ENCODE measurements at regions not wholly inside any gene's neighbourhood (a gene's known extent, or its start where the extent isn't known, plus 50 kb on each side); places are given as distances from the start of the nearest gene placed in this dataset.

DNA sequence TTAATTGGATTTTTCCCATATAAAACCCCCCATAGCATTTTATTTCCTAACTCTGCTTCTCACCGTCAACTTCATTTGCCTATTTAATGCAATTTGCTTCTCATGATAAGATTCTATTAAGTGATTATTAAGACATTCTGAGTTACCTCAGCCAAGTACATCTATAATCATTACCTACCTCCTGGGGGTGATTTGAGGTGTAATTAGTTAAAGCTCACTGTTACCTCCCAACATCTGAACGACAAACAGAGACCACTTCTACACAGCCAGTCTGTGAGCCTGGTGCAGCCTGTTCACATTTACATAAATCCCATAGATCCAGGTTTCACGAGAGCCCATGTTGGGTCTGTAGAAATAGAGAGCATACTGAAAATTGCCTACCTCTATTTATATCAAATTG is 65.7 kb upstream of the SSX2IP start:
- no peaks in the 10 kb centered on the region for H3K27me3 ChIP-seq
- no peak overlapping the region for H3K27ac ChIP-seq
- H3K9me3 ChIP-seq = no peaks in the 10 kb centered on the region
- no peak for DNase-seq (ENCODE audit: extremely low spot score in 2 of 2)
- no peaks in the 10 kb centered on the region for H3K36me3 ChIP-seq
- TF ChIP-seq, protein P1, sequence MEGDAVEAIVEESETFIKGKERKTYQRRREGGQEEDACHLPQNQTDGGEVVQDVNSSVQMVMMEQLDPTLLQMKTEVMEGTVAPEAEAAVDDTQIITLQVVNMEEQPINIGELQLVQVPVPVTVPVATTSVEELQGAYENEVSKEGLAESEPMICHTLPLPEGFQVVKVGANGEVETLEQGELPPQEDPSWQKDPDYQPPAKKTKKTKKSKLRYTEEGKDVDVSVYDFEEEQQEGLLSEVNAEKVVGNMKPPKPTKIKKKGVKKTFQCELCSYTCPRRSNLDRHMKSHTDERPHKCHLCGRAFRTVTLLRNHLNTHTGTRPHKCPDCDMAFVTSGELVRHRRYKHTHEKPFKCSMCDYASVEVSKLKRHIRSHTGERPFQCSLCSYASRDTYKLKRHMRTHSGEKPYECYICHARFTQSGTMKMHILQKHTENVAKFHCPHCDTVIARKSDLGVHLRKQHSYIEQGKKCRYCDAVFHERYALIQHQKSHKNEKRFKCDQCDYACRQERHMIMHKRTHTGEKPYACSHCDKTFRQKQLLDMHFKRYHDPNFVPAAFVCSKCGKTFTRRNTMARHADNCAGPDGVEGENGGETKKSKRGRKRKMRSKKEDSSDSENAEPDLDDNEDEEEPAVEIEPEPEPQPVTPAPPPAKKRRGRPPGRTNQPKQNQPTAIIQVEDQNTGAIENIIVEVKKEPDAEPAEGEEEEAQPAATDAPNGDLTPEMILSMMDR (IDR thresholded peaks at IDR 0.05) = no peak
- TF ChIP-seq POLR2A (IDR thresholded peaks at IDR 0.05) (no peak), POLR2AphosphoS5 (IDR thresholded peaks at IDR 0.05; ENCODE audit: insufficient read depth in 1 of 2, low read depth in 1 of 2) (no peak)
- intact Hi-C loops (cut with DNase I) = loop anchor here (10.0 kb wide), 1 partner anchor 321 kb away; no protein-coding TSS in a partner anchor
- H3K4me3 ChIP-seq = no peak overlapping the region
- peaks cover 14% of the 10 kb centered on the region for H3K4me1 ChIP-seq

DNA sequence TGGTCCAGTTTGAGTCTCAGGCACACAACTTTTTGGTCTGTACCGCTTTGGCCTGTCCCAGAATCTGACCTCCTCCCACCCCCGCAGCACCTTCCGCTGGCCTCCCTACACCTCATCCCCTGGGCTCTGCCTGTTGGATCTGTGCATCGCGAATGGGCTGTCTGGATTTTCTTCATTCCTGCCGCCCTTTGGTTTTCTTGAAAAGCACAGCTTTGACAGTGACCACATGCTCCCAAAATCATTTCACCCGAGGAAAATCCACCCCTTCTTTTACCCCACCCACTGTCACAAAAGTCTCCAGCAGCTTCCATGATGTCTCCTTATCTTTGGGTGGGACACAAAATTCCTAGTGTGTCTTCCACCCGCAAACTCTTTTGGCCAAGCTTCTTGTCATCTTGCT is 65.0 kb upstream of the SSX2IP start:
- no peaks in the 10 kb centered on the region for H3K9me3 ChIP-seq
- H3K27me3 ChIP-seq = no peaks in the 10 kb centered on the region
- no peak overlapping the region for H3K27ac ChIP-seq
- TF ChIP-seq POLR2A (IDR thresholded peaks at IDR 0.05) (no peak), POLR2AphosphoS5 (IDR thresholded peaks at IDR 0.05; ENCODE audit: insufficient read depth in 1 of 2, low read depth in 1 of 2) (no peak)
- TF ChIP-seq, protein P1 (IDR thresholded peaks at IDR 0.05) = no peak
- no peaks in the 10 kb centered on the region for H3K36me3 ChIP-seq
- DNase-seq (ENCODE audit: extremely low spot score in 2 of 2) = peak in 1 of 2 donors; percentile 65
- peaks cover 14% of the 10 kb centered on the region for H3K4me1 ChIP-seq
- intact Hi-C loops (cut with DNase I) = loop anchor here (10.0 kb wide), 1 partner anchor 320 kb away; no protein-coding TSS in a partner anchor
- H3K4me3 ChIP-seq = no peak overlapping the region

DNA sequence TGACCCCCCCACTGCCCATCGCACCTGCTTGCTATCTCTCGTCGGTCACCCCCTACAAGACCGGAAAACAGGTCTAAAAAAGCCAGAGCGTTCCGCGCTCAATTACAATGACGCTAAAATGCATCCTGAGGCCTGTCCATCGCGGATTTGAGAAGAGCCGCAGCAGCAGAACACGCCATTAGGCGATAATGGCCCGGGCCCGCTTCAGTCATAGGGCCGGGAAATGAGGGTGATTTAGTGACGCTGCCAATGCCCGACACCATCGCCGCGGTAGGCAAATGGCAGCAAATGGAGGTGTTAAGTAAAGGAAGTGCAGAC is 64.1 kb upstream of the SSX2IP start:
- intact Hi-C loops (cut with DNase I) = loop anchor here (10.0 kb wide), 1 partner anchor 320 kb away; no protein-coding TSS in a partner anchor
- Histone ChIP-seq H3K4me1 (peaks cover 11% of the 10 kb centered on the region), H3K27ac (no peak overlapping the region), H3K9me3 (no peaks in the 10 kb centered on the region), H3K27me3 (no peaks in the 10 kb centered on the region), H3K36me3 (no peaks in the 10 kb centered on the region), H3K4me3 (no peak overlapping the region)
- no peak for TF ChIP-seq POLR2AphosphoS5 (IDR thresholded peaks at IDR 0.05; ENCODE audit: insufficient read depth in 1 of 2, low read depth in 1 of 2)
- TF ChIP-seq, protein P1 (IDR thresholded peaks at IDR 0.05) = no peak
- no peak for TF ChIP-seq POLR2A (IDR thresholded peaks at IDR 0.05)
- peak in 1 of 2 donors; percentile 64 for DNase-seq (ENCODE audit: extremely low spot score in 2 of 2)

DNA sequence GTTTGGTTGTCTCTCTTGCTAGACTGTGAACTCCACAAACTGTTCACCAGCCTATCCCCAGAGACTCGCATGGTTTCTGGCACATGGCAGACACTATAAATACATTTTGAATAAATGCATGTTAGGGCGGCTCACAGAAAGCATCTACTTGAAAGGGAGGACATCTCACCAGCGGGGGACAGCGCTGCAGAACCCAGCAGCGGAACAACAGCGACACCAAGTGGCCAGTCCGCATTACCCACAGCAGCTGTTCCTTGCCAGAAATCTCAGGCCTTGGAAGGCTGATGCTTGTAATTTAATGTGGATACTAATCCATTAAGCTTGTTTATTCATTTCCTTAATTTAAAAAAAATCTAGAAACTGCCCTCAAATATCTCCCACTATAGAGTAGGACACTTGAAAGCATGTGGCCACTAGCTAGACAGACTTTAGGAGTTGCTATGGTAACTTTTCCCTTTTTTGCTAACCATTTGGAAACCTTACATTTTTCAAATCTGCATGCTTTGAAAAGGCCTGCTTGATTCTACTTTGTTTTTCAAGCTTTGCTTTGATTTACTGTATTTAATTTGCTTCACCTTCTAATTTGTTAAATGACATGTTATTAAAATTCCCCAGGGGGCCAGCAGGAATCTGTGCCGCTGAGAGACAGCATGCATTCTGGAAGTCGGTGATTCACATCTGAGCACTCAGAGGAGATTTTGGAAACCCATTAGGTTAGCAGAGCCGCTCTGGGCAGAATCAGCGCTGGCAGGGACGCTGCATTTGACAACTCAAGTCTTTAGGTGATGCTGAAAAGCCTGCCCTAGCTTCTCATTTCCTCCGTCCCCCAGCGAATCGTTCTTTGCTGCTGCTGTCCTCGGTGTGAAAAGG is 63.5 kb upstream of the SSX2IP start:
- intact Hi-C loops (cut with DNase I) = loop anchor here (10.0 kb wide), 1 partner anchor 319 kb away; no protein-coding TSS in a partner anchor
- Histone ChIP-seq H3K4me1 (peaks cover 5% of the 10 kb centered on the region), H3K4me3 (no peak overlapping the region), H3K27ac (no peak overlapping the region), H3K36me3 (no peaks in the 10 kb centered on the region), H3K9me3 (no peaks in the 10 kb centered on the region), H3K27me3 (no peaks in the 10 kb centered on the region)
- TF ChIP-seq POLR2A (IDR thresholded peaks at IDR 0.05) (no peak), POLR2AphosphoS5 (IDR thresholded peaks at IDR 0.05; ENCODE audit: insufficient read depth in 1 of 2, low read depth in 1 of 2) (no peak)
- TF ChIP-seq, protein P1 (IDR thresholded peaks at IDR 0.05) = peak; percentile 70 to 88 (median 79)
- peak in 1 of 2 donors; percentile 78 for DNase-seq (ENCODE audit: extremely low spot score in 2 of 2)

All from vagina (tissue), 2 donors.